HG03558 (cell line): ENCODE measurements at regions not wholly inside any gene's neighbourhood (a gene's known extent, or its start where the extent isn't known, plus 50 kb on each side); places are given as distances from the start of the nearest gene placed in this dataset.
"Not testable (repeated sequence)": the region's sequence is repeated elsewhere in the genome, so short reads cannot be mapped to it uniquely, and the experiment has no call there.

ENCODE experiments used
- ATAC-seq: cut with Tn5 transposase; IDR thresholded peaks from one replicate; pipeline ENCODE4 v1.9.1; 2021; ENCODE audit warnings: moderate number of reproducible peaks; ENCODE audit not compliant: unreplicated experiment; ENCODE audit errors: extremely low read depth

DNA sequence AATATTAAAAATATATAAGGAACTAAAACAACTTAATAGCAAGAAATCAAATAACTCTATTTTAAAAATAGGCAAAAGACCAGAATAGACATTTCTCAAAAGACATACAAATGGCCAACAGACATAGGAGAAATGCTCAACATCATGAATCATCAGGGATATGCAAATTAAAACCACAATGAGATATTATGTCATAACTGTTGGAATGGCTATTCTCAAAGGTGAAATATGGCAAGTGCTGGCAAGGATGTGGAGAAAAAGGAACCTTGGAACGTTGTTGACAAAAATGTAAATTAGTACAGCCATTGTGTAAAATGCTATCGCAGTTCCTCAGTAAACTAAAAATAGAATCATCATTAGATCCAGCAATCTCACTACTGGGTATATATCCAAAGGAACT, 468.5 kb downstream of the NFIB start:
- no peak for ATAC-seq

- no peak for ATAC-seq
Observed at GRCh38 chr9:13841746-13842462, 472.0 kb downstream of the NFIB start.

- ATAC-seq, result no peak
Observed at GRCh38 chr9:13832446-13832845, 481.5 kb downstream of the NFIB start.

- ATAC-seq, result no peak
Observed at GRCh38 chr9:13823026-13823425, 490.9 kb downstream of the NFIB start.

DNA sequence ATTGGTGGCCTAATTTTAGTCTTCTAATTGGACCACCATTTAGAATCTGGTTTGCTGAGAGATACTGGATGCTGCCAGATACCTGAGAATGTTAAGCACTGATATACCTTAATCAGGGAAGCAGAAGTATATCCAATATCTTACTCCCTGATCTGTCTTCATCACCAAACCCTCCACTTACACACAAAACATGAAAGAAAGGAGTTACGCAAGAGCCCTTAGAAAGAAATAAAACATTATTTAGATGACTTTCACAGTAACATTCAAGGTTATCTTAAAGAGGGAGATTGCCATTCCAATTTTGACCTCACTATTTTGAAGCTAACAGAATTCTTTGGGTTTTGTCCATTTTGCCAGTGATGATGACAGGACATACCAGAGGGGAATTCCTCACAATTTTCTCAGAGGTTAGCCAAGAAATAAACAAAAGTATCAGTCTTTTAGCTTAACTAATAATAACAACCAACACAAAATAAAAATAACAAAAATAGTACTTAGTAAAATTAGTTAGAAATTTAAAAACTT, 496.1 kb downstream of the NFIB start:
- no peak for ATAC-seq

DNA sequence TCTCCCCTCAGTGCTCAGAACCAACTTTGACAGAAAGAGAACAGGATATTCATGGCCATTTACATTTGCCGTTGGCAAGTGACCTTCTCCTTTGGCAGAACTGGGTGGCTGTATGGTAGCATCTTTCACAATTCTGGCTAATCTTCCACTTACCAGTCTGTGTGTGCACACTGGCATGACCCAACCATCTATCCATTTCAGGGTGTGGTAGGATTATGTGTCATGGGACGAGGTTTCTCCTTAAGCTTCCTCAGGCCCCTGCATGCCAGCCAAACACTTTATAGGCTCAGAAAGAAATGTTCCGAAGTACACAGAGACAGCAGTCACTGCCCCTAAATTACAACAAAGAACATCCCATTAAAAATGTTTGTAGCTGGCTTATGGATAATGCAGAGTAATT, 497.1 kb downstream of the NFIB start:
- ATAC-seq, result no peak

- ATAC-seq, result no peak
Observed at GRCh38 chr9:13814647-13815400, 499.1 kb downstream of the NFIB start.

DNA sequence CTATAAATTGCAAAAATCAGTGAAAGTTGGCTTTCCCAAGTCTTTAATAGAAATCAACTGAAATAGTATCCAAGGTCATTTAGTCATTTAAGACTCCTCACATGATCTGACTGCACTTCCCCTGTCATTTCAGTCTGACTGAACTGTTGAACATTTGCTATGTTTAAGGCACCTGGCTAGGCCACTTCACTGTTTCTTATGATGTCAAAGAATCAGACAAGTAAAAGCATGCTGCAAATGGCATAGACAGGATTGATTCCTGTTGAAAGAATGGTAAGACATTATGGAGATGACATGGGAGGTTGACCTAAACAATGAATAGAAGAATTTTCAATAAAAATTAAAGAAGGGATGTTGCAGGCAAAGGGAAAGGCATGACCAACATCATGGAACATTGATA, 502.1 kb downstream of the NFIB start:
- ATAC-seq, result no peak

- no peak for ATAC-seq
Observed at GRCh38 chr9:13810510-13810909, 503.4 kb downstream of the NFIB start.

GRCh38 chr9:13809401-13809800, 504.5 kb downstream of the NFIB start:
- ATAC-seq, result no peak

- ATAC-seq, result no peak
Observed at GRCh38 chr9:13807118-13807517, 506.8 kb downstream of the NFIB start.

GRCh38 chr9:13806714-13807113, 507.2 kb downstream of the NFIB start:
- no peak for ATAC-seq

DNA sequence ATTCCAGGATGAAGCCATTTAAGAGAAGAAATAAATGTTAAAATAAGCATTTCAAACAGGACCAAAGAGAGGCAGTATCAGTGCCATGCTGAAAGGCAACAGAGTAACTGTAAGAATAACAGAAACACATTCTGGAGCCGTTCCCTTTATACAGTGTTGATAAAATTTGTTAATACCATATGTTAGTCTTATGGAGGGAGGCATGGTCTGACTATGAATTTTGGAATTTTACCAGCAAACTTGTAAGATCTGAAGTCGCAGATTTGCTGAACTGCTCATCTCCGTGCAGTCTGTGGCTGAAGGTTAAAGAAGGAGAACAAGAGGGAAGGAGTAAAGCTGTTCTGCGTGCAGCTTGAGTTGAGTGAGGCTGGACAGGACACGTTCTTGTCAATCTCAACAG, 508.4 kb downstream of the NFIB start:
- no peak for ATAC-seq

DNA sequence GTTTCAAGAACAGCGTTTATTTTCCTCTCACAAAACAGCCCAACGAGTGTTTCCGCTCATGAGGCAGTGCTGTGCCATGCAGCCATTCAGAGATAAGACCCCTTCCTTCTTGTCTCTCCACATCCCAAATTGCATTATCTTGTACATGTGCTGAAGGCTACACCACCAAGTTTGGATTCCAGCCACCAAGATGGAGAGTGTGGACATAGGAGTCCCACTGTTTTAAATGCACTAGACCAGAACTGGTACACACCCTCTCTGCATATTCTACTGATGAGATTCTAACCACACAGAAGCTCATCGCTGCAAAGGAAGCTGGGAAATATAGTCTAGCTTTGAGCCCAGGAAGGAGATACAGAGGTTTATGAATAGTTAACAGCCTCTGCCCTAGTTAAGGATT, 509.4 kb downstream of the NFIB start:
- no peak for ATAC-seq

- ATAC-seq, result no peak
Observed at GRCh38 chr9:13800776-13801175, 513.2 kb downstream of the NFIB start.

GRCh38 chr9:13797701-13798100, 516.2 kb downstream of the NFIB start:
- not testable (repeated sequence) for ATAC-seq

DNA sequence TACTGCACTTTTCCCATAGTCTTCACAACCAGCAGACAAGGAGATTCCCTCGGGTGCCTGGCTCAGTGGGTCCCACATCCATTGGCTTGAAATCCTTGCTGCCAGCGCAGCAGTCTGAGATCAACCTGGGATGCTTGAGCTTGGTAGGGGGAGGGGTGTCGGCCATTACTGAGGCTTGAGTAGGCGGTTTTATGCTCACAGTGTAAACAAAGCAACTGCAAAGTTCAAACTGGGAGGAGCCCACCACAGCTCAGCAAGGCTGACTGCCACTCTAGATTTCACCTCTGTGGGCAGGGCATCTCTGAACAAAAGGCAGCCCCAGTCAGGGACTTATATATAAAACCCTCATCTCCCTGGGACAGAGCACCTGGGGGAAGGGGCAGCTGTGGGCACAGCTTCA, 512.3 kb upstream of the MPDZ start:
- no peak for ATAC-seq

DNA sequence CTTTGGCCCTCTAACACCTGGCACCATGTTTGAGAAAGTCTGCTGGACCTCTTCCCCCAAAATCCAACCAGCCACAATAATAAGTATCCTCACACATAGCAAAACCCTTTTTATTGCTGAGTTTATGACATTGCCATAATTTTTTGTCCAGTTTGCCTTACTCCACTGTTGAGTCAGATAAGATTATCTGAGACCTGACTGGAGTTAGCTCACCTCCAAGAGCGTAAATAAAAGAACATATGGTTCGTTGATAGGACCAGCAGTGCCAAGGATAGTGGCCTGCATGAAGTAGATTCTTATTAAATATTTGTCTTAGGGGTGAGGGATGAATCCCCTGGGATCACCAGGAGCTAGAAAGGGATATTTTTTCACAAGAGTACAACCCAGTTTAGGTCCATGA, 510.6 kb upstream of the MPDZ start:
- ATAC-seq, result no peak

DNA sequence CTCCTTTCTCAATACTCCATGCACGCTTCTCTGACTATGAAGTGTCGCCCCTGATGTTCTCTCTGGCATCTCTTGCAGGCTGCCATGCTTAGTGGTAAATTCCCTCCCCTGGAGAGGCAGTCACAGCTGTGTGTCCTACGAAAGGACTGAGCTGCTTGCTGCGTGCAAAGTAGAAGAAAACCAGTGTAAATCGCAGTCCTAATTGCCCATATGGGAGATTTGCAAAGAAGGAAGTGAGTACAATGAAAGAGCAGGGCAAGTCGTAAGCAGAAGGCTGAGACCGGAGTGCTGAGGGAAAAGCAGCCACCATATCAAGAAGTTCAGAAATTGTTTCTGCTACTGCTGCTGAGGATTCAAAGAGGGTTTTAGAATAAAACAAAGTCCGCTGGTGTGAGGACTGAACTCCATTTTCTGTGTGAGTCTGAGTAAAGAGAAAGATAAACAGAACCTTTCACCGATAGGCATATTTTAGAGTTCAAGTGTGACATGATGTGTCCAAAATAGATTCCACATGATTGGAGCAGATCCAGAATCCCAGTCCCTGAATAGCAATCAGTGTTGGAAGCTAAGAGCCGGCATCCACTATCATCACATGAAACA, 507.8 kb upstream of the MPDZ start:
- ATAC-seq, result no peak

GRCh38 chr9:13786711-13787110, 507.2 kb upstream of the MPDZ start:
- ATAC-seq, result no peak

GRCh38 chr9:13786131-13786530, 506.6 kb upstream of the MPDZ start:
- ATAC-seq, result no peak
